ENCODE measurements at regions not wholly inside any gene's neighbourhood (a gene's known extent, or its start where the extent isn't known, plus 50 kb on each side); places are given as distances from the start of the nearest gene placed in this dataset.

GRCh38 chr15:29945943-29946596, 123.8 kb upstream of the TJP1 start:
- H4K8ac ChIP-seq (ENCODE audit: extremely low read depth, insufficient read depth, low read length) = no peak overlapping the region
- no peak overlapping the region for H4K5ac ChIP-seq (ENCODE audit: insufficient read length, low read depth, low read length)
- H3K79me2 ChIP-seq (ENCODE audit: control insufficient read depth in 1 of 2, insufficient read depth in 2 of 2, low read length in 2 of 2) = no peaks in the 10 kb centered on the region
- no peak overlapping the region for H4K91ac ChIP-seq (replicated peaks; ENCODE audit: insufficient read length, low read length)
- no peak overlapping the region for H2BK5ac ChIP-seq (ENCODE audit: low read depth, low read length)
- no peaks in the 10 kb centered on the region for H3K79me1 ChIP-seq (ENCODE audit: low read depth, low read length)
- H2BK120ac ChIP-seq (replicated peaks; ENCODE audit: low read depth, low read length) = no peak overlapping the region
- H3K4ac ChIP-seq (replicated peaks; ENCODE audit: insufficient read length, low read depth, low read length) = no peak overlapping the region
- H3K14ac ChIP-seq (ENCODE audit: insufficient read length) = no peak overlapping the region
- no peaks in the 10 kb centered on the region for H3K9me3 ChIP-seq (ENCODE audit: insufficient read depth in 2 of 2, low read depth in 1 of 2, low read length in 1 of 2)
- DNase-seq (ENCODE audit: low read depth in 1 of 2, low spot score in 2 of 2) (no peak), FAIRE-seq (no peak)
- H3K36me3 ChIP-seq (ENCODE audit: control insufficient read depth in 2 of 4, insufficient read depth in 4 of 4, low read length in 3 of 4) = no peaks in the 10 kb centered on the region
- no peak overlapping the region for H3K56ac ChIP-seq (replicated peaks; ENCODE audit: insufficient read length, low read depth, low read length)
- ChIA-PET CTCF (ENCODE audit: partially characterized antibody) (interaction anchor here (1.0 to 3.8 kb wide), 4 partner anchors 20 to 217 kb away, joined by 3 to 14 read pairs (median 6); no protein-coding TSS in a partner anchor), POLR2A (ENCODE audit: partially characterized antibody) (no interaction called here)
- H3K18ac ChIP-seq (ENCODE audit: extremely low read depth, low read length) = no peak overlapping the region
- H3K4me2 ChIP-seq (ENCODE audit: insufficient read depth in 1 of 2, low read depth in 2 of 2, low read length in 2 of 2) = no peak overlapping the region
- peaks cover 0 to 2% of the 10 kb centered on the region in 2 experiments for H4K20me1 ChIP-seq (replicated peaks in 1 of 2; ENCODE audit: control insufficient read depth in 1 of 2, insufficient read depth in 2 of 2, low read length in 2 of 2)
- H3K4me1 ChIP-seq (replicated peaks in 1 of 4; ENCODE audit: control insufficient read depth in 3 of 4, insufficient read depth in 4 of 4, low read length in 3 of 4) = no peaks in the 10 kb centered on the region
- H3K27ac ChIP-seq (ENCODE audit: low read depth, low read length) = no peak overlapping the region
- no peak overlapping the region for H2AK5ac ChIP-seq (ENCODE audit: low read depth, low read length)
- no peak overlapping the region for H3K4me3 ChIP-seq (ENCODE audit: extremely low read depth in 1 of 4, insufficient read depth in 2 of 4, low read depth in 3 of 4, low read length in 4 of 4)
- no peak overlapping the region for H2BK12ac ChIP-seq (ENCODE audit: low read depth, low read length)
- no peak overlapping the region for H3K9ac ChIP-seq (replicated peaks in 1 of 4; ENCODE audit: extremely low read depth in 1 of 4, low read depth in 3 of 4, low read length in 3 of 4)
- no peak overlapping the region for H2AFZ ChIP-seq (ENCODE audit: low read length)
- H2BK15ac ChIP-seq (ENCODE audit: low read length) = no peak overlapping the region
- H3K27me3 ChIP-seq (replicated peaks in 1 of 4; ENCODE audit: control insufficient read depth in 3 of 4, extremely low read depth in 1 of 4, insufficient read depth in 3 of 4, low read length in 3 of 4) = no peaks in the 10 kb centered on the region
- H2BK20ac ChIP-seq (ENCODE audit: low read length) = no peak overlapping the region
- 84% methylated on average over 9 of the region's 9 CpGs; no CpG with 5 or more reads in 1 of the 2 experiments for WGBS, 2 experiments (ENCODE audit: extremely low coverage in 1 of 2, insufficient coverage in 1 of 2, insufficient read length in 1 of 2, insufficient replicate concordance in 2 of 2, low coverage in 1 of 2, low lambda C conversion rate in 2 of 2, missing lambda C conversion rate in 1 of 2)
- peaks cover 18% of the 10 kb centered on the region; the same call in 1 of the 2 replicates for H3K23me2 ChIP-seq (ENCODE audit: low read depth, low read length)
- H3K23ac ChIP-seq (ENCODE audit: insufficient read length) = no peak overlapping the region
- TF ChIP-seq PHF8 (conservative IDR thresholded peaks at IDR 0.05; ENCODE audit: low read depth, low read length) (no peak), RAD21 (IDR thresholded peaks at IDR 0.05 in 1 of 2, conservative IDR thresholded peaks at IDR 0.05 in 1 of 2; ENCODE audit: low read depth in 2 of 2, low read length in 2 of 2) (no peak), ZNF274 (IDR thresholded peaks at IDR 0.05; ENCODE audit: borderline replicate concordance, extremely low read depth, low read length) (no peak), EZH2 (IDR thresholded peaks at IDR 0.05; ENCODE audit: low read depth, low read length, severe bottlenecking) (no peak), KDM1A (IDR thresholded peaks at IDR 0.05; ENCODE audit: borderline replicate concordance, low read length) (no peak), KDM4A (IDR thresholded peaks at IDR 0.05; ENCODE audit: low read depth, low read length, severe bottlenecking) (no peak), MAX (IDR thresholded peaks at IDR 0.05) (no peak), GTF2F1 (IDR thresholded peaks at IDR 0.05; ENCODE audit: borderline replicate concordance, low read depth, low read length) (no peak), HDAC2 (IDR thresholded peaks at IDR 0.05; ENCODE audit: borderline replicate concordance in 1 of 2, low read depth in 2 of 2, low read length in 2 of 2) (no peak), CBX8 (IDR thresholded peaks at IDR 0.05; ENCODE audit: borderline replicate concordance, low read depth, low read length) (no peak)
